Sciatic nerve (tissue), 2 donors: ENCODE measurements at regions not wholly inside any gene's neighbourhood (a gene's known extent, or its start where the extent isn't known, plus 50 kb on each side); places are given as distances from the start of the nearest gene placed in this dataset.

Source experiments
- ATAC-seq: fragments of 200-7000 bp; cut with Tn5 transposase; one replicate; pipeline ENCODE4 v1.9.1; 2020; ENCODE audit warnings: mild to moderate bottlenecking, moderate library complexity
- DNase-seq: peaks from one replicate; pipeline ENCODE4 v3.0.0-alpha.2; 2020; ENCODE audit warnings: low spot score
- intact Hi-C: fragments of 100-400 bp; cut with DNase I; formaldehyde crosslinking; loops from one replicate; pipeline ENCODE4 v1.14.2; 2022
- donor health status: DM: no; HTN: no; CAD: no.
- donor health status: DM: no; HTN: no; CAD: no.

- intact Hi-C loops, result loop anchor here (10.0 kb wide), 1 partner anchor 422 kb away; no protein-coding TSS in a partner anchor
- no peak for ATAC-seq
Measured at GRCh38 chr19:30222992-30223865, 149.0 kb upstream of the ZNF536 start.

DNA sequence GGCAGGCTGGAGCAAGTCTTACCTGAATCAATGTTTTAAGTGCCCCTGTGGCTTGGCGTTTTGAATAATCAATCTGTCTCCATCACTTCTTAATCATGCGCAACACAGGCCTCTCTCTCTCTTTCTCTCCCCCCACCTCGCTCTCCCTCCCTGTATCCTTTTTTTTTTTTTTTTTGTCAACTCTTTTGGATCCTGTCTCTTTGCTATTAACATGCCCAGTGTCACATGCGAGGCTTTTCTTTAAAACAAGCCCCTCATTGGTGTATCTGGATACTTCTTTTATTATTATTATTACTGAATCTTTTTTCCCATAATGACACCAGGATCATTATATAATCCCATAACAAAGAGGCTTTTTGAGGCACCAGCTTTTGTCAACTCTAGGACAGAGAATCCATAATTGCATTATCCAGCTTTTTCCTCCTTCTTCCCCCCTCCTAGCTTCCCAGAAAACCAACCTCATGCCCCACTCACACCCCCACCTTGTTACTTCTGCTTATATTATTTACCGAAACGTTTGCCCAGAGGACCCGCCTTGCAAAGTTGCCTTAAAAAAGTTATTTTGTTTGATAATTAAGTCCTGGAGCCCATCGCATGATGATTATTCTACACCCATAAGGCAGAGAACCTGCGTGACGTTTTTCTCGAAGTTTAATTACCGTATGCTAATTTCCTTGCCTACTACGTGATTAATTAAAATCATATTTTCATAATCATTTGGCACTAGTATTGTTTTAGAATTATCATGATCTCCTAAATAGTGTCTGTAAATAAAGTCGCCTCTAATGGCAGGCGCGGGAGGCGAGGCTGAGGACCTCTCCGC is 148.1 kb upstream of the ZNF536 start:
- DNase-seq (no peak), ATAC-seq (no peak)
- intact Hi-C loops, result loop anchor here (10.0 kb wide), 1 partner anchor 421 kb away; no protein-coding TSS in a partner anchor

More at GRCh38 chr19:30222992-30223865, 149.0 kb upstream of the ZNF536 start:
- no peak for DNase-seq

DNA sequence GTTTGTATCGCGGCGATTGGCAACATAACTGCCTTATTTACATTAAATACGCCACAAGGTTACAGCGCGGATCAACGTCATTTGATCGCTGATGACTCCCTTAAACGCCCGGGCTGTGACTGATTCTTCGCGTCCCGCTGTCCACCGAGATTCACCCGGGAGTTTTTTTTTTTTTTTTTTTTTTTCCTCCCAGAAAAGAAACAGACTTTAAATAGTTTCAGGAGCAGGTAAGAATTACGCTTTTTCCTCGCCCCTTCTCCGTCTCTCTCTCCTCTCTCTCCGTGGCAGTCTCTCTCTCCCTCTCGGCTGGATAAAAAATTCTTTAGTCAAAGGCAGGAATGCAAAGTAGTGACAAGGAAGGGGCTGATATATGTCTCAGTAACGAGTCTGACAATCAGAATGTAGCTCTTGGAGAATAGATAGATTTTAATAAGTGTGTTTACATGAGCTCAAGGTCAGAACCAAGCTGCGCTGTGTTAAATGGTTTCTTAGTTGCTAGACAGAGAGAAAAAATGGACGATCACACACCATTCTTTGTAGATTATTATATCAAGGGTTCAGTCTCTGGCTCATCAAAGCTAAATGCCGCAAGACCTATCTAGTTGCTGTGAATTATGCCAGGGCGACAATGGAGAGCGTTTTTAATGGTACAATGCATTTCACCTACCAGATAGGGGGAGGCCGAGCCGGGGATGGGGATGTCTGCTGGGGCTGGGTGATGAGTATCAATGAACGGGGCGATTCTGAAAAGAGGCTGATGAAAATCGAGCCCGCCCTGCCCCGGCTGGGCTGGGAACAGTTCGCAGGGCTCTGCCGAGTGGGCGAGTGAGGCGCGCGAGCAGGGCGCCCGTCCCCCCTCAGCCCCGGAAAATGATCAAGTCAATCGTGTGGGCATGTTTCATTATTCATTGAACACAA is 147.2 kb upstream of the ZNF536 start:
- no peak for DNase-seq
- ATAC-seq, result no peak
- intact Hi-C loops, result loop anchor here (10.0 kb wide), 1 partner anchor 420 kb away; no protein-coding TSS in a partner anchor

- intact Hi-C loops, result loop anchor here (10.0 kb wide), 1 partner anchor 419 kb away; no protein-coding TSS in a partner anchor
- ATAC-seq (no peak), DNase-seq (no peak)
Measured at GRCh38 chr19:30225676-30226463, 146.3 kb upstream of the ZNF536 start.

GRCh38 chr19:30226464-30227011 is 145.6 kb upstream of the ZNF536 start:
- no peak for DNase-seq
- peak; percentile 39 for ATAC-seq
- intact Hi-C loops, result loop anchor here (10.0 kb wide), 1 partner anchor 418 kb away; no protein-coding TSS in a partner anchor

GRCh38 chr19:30227012-30227621 is 145.1 kb upstream of the ZNF536 start:
- ATAC-seq (no peak), DNase-seq (no peak)
- intact Hi-C loops, result loop anchor here (10.0 kb wide), 1 partner anchor 418 kb away; no protein-coding TSS in a partner anchor

DNA sequence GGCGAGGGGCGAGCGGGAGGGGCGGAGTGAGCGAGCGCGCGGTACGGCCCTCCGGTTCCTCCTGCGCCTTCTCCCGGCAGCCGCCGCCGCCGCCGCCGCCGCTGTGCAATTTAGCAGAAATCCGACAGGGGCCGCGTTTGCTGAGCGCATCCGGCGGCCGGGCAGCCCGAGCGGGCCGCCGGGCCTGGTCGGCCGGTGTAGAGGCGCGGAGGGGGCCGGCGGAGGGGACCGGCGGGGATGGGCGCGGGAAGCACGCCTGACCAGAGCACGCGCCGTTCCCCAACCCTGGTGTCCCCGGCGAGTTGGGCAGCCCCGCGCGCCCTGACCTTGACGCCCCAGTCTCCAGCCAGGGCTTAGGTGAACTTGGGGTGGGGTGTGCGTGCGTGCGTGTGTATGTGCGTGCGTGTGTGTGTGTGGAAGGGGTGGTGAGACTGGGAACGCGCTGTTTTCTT is 144.5 kb upstream of the ZNF536 start:
- DNase-seq, result peak; percentile 82
- ATAC-seq, result peak; percentile 76
- intact Hi-C loops, result loop anchor here (10.0 kb wide), 1 partner anchor 417 kb away; no protein-coding TSS in a partner anchor

- peak; percentile 37 for ATAC-seq
- intact Hi-C loops, result loop anchor here (10.0 kb wide), 1 partner anchor 417 kb away; no protein-coding TSS in a partner anchor
- no peak for DNase-seq
Measured at GRCh38 chr19:30228113-30228834, 143.9 kb upstream of the ZNF536 start.

GRCh38 chr19:30228835-30229524 is 143.2 kb upstream of the ZNF536 start:
- ATAC-seq (no peak), DNase-seq (no peak)
- intact Hi-C loops, result loop anchor here (10.0 kb wide), 1 partner anchor 416 kb away; no protein-coding TSS in a partner anchor

GRCh38 chr19:30229525-30230174 is 142.5 kb upstream of the ZNF536 start:
- DNase-seq (no peak), ATAC-seq (no peak)
- intact Hi-C loops, result loop anchor here (10.0 kb wide), 1 partner anchor 415 kb away; no protein-coding TSS in a partner anchor

DNA sequence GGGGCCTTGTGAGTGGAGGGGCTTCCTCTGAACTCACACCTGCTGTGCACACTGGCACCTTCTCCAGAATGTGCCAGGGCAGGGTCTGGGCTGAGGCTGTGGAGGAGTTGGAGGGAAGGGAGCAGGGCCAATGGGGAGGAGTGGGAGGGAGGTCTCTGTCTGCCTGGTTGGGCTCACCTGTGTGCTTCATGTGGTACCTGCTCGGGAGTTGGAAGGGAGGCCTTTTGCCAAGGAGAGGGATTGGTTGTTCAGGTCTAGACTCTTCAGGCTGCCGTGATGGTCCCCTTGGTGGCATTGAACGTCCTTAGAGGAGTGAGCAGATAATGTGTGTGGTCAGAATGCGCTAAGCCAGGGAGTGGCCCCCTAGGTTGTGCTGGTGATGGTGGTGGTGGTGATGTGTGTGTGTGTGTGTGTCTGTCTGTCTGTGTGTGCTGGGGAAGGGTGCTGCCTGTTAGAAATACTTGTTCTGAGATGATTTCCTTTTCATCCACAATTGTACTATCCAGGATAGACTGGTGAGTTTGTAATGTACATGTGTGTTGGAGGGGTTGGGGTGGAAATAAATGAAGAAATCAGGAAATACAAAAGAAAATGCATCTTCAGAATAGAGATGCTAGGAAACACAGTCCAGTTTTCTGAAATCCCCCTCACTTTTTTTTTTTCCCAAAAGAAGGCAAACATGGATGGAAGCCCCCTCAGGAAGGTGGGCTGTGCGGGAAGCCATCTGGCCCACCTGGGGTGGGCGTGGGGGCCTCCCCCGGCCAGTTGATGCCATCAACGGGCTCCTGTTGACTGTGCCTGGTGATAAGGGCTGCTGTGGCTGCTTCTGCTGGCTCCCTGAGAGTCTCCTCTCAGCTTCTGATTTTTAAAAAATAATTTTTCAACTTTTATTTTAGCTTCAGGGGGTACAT is 140.5 kb upstream of the ZNF536 start:
- intact Hi-C loops, result no loop called here
- no peak for ATAC-seq
- DNase-seq, result no peak

GRCh38 chr19:30233375-30233774 is 138.8 kb upstream of the ZNF536 start:
- DNase-seq, result no peak
- intact Hi-C loops, result no loop called here
- ATAC-seq, result no peak

- DNase-seq (no peak), ATAC-seq (no peak)
- intact Hi-C loops, result no loop called here
Measured at GRCh38 chr19:30235946-30236345, 136.2 kb upstream of the ZNF536 start.

DNA sequence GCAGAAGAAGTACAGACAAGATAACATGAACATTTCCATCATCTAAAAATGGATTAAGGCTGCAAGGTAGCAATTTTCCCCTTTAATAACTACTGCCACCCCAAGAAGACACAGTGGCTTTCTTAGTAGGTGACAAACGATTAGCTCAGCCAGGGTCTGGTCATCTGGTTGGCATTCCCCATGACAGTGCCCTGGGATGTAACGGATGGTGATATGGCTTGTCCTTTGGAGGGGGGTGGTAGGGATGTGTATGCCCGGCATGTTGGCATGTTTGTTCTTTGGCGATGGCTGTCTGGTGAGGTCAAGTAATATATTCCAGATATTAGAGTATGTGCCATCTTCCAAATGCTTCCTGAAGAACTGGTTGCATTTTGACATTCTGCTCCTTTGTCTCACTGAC is 135.6 kb upstream of the ZNF536 start:
- ATAC-seq, result no peak

More for the DNA sequence above, 135.6 kb upstream of the ZNF536 start:
- intact Hi-C loops, result no loop called here
- no peak for DNase-seq
